NCI-H1048 (cell line): ENCODE measurements at regions not wholly inside any gene's neighbourhood (a gene's known extent, or its start where the extent isn't known, plus 50 kb on each side); places are given as distances from the start of the nearest gene placed in this dataset.
"Not testable (repeated sequence)": the region's sequence is repeated elsewhere in the genome, so short reads cannot be mapped to it uniquely, and the experiment has no call there.

ENCODE experiments used
- DNase-seq: peaks from one replicate; lab custom pipeline; 2025; lab: John Stamatoyannopoulos, UW

DNA sequence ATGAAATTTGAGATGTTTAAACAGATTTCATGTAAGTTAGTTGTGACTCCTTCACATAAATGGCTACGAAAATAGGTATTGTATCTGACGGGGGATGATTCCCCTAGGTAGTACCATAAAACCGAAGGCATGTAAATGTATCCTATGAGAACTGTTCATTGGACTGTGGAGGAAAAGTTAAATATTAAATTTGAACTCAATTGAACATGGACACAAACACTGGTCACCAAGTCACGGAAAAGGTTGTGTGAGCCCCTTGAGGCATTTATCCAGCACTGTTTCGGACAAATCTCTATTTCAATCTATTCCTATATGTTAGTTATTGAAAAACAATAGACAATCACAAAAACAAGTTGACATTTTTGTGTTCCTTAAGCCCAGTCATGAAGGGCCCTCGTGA lies 1014.3 kb upstream of the NOVA1 start:
- DNase-seq = no peak

DNA sequence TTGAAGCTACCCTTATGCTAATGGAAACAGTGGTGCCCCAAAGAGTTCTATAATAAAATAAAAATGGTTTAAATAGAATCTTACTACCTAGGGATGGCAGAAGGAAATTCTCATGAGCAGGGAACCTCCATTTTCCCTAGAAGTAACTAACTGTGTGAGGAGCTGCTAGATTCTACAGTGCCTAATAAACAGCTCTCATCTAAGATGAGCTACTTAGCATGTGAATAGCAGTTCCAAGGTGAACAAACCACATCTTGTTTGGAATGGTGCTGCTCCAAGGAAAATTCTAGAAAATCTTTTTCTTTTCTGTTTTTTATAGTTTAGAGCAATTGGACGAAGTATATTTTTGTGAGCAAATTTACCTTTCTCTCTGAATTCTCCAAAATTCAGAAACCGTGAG lies 1015.3 kb upstream of the NOVA1 start:
- DNase-seq = no peak

DNA sequence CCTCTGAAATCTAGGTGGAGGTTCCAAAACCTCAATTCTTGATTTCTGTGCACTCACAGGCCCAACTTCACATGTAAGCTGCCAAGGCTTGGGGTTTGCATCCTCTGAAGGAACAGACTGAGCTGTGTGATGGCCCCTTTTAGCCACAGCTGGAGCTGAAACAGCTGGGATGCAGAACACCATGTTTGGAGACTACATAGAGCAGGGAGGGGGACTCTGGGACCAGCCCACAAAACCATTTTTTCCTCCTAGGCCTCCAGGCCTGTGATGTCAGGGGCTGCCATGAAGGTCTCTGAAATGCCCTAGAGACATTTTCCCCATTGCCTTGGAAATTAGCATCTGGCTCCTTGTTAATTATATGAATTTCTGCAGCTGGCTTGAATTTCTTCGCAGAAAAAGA lies 1025.9 kb upstream of the NOVA1 start:
- no peak for DNase-seq

DNA sequence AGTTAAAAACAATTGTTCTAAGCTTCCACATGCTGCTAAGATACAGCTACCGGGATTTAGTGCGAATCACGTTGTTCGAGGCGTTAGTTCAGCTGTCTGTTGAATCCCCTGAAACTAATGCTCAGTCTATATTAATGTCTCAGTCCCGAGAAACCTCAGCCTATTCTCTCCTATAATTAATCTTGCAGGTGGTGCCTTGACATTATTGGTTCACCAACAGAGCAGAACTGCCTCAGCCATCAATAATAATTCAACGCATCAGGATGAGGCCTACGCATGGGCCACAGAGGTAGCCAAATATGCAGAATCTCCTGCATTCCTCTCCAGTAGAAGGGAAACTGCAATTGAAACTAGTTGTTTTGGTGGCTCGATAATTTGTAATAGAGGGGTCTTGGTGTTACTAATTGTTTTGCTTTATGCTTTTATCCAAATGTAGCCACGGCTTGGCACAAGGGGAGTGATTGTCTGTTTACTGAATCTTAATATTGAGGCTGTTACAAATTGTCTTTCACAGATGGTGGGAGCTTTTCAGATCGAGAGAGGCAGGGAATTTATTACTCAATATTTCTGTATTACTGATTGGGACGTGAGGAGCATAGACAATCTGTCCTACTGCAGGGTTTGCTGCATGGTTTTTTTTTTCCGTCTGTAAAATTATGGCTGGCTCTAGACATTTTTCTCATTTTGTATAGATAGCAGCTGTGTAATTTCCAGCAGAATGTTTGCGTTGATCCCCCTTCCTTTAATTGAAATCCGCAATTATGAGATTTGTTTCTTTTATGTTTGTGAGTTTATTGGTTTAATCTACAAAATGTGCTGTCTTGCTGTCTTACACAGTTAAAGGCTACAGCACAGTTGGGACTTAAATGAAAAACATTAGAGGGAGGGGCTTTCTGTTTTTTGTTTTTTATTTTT lies 1036.5 kb upstream of the NOVA1 start:
- no peak for DNase-seq

DNA sequence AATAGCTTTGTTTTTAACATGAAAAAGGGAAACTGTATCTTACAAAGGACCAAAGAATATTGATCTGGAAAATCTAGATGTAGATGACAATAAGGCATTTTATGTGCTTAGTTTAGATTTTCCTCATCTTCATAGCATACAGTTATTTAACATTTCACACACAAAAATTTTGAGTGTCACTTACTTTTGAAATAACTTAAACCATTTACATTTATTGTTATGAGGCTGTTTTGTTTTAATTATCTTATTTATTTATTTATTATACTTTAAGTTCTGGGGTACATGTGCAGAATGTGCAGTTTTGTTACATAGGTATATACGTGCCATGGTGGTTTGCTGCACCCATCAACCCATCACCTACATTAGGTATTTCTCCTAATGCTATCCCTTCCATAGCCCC lies 1042.9 kb upstream of the NOVA1 start:
- not testable (repeated sequence) for DNase-seq

DNA sequence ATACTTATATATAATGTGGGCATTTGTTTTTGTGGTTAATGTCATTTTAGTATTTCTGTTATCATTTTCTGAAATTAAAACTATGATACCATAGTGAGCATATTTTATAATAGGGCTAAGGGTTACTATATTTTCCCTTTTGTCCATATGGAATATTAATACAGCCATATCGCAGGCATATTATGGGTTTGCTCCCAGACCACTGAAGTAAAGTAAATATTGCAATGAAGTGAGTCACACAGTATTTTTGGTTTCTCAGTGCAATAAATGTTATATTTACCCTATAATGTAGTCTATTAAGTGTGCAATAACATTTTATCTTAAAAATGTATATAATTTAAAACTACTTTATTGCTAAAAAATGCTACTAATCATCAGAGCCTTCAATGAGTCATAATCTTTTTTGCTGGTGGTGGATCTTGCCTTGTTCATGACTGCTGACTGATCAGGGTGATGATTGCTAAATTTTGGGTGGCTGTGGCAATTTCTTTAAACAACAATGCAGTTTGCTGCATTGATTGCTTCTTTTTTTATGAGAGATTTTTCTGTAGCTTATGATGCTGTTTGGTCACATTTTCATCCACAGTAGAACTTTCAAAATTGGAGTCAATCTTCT lies 1044.5 kb upstream of the NOVA1 start:
- no peak for DNase-seq

DNA sequence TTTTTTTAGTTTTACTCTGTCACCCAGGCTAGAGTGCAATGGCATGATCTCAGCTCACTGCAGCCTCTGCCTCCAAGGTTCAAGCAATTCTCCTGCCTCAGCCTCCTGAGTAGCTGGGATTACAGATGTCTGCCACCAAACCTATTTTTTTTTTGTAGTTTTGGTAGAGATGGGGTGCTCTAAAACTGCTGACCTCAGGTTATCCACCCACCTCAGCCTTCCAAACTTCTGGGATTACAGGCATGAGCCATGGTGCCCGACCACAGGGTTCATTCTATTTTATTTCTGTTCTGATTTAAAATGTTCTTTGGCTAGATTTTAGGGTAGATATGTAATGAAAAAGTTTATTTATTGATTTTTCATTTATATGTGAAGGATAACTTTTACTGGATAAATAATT lies 1062.8 kb upstream of the NOVA1 start:
- DNase-seq = no peak

DNA sequence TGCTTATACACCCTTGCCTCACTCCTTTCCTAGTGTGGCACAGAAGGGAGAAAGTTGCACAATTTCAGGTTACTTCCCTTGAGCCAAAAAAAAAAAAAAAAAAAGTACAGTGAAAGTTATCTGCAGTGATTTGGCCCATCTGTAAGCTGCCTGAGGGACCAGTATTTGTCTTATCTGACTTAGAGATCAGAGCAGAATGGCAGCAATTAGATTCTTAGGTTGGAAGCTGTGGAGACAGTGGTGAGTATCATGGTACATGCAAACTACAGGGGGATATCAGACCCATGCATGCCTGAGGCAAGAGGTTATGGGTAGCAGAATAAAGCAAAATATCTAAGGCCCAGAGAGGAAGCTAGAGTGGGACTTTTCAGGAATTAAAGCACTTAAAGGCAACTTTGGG lies 1070.7 kb upstream of the NOVA1 start:
- DNase-seq = no peak

DNA sequence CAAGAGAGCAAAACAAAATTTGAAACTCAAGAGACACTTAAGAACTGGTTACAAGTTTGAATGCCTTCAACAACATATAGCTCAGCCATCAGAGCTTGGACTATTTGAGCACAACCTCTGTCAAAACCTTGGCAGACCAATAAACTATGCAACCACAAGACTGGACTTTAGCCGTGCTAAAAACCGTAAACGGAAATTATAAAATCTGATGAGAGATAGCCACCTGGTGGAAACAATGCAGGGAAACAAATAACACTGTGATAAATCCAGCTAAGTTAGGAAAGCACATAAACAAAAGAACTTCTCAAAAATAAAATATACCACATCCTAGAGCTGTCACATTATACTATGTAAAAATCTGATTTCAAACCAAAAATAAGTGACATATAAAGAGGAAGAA lies 1074.2 kb upstream of the NOVA1 start:
- DNase-seq = no peak

DNA sequence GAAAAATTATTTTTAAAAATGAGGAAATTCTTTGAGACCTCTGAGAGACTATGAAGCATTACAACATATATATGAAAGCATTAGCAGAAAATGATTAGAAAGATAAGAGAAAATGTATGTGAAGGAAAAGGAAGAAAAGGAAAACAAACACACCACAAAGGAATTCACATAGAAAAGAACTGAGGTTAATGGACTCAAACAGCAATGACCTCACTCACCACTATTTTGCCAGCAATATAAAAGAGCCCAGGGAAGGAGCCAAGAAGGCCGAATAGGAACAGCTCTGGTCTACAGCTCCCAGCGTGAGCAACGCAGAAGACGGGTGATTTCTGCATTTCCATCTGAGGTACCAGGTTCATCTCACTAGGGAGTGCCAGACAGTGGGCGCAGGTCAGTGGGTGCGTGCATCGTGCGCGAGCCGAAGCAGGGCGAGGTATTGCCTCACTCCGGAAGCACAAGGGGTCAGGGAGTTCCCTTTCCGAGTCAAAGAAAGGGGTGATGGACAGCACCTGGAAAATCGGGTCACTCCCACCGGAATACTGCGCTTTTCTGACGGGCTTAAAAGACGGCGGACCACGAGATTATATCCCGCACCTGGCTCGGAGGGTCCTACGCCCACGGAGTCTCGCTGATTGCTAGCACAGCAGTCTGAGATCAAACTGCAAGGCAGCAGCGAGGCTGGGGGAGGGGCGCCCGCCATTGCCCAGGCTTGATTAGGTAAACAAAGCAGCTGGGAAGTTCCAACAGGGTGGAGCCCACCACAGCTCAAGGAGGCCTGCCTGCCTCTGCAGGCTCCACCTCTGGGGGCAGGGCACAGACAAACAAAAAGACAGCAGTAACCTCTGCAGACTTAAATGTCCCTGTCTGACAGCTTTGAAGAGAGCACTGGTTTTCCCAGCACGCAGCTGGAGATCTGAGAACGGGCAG lies 1075.2 kb upstream of the NOVA1 start:
- not testable (repeated sequence) for DNase-seq

DNA sequence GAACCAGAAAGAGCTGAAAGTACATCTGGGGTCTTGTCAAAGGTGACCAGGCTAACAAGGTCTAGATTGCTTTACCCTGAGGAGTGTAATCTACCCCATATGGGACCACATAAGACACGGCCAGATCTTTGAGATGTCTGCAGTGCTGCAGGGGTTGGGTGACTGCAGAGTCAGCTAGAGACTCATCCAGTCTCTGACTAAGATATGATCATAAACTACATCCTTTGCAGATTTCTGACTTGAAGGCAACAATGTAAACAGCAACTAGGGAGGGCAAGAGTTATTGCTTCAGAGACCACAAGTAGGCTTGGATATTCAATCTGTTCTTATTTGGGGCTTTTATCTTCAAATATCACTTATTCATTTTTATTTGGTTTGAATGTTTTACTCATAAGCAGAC lies 1080.5 kb upstream of the FOXG1 start:
- DNase-seq = no peak

DNA sequence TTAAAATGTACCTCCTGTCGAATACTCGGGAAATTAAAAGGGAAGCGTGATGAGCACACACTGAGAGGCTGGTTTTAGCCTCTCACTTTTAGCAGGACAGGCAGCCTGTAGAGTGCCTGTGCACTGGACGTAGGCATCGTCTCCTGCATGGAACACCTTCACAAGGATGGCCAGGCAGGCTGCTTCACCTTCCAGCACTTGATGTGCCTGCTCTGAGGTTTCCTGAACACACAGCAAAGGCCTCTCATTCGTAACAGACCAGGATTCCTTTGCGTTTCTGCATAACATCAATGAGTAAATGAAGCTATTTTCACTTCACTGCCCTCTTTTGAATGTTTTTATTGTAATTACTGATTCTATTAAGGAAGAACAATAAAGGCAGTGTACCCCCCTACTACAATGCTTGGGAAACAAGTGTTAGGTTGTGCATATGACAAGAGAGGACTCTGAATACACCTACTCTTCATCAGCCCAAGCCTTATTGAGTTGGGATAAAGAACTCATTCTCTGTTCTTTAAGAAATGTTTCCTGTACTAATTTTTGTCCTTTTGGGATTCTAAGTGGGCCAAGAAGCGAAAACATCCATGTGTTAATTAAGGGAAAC lies 1077.6 kb upstream of the FOXG1 start:
- no peak for DNase-seq

DNA sequence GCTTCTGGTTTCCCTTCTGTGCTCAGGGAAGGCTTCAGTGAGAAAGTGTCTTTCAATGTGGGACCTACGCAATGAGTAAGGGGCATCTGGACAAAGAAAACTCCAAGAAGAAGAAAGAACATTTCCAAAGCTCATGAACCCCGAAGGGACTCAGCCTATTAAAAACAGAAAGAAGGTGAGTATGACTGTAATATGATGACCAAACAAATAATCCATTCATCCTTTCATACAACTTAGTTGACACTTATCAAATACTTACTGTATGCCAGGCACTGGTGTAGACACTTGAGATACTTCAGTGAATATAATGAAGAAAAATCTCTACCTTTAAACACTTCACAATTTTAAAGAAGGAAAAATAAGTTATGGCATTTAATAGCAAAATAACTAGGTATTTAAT lies 1054.2 kb upstream of the FOXG1 start:
- DNase-seq = no peak

DNA sequence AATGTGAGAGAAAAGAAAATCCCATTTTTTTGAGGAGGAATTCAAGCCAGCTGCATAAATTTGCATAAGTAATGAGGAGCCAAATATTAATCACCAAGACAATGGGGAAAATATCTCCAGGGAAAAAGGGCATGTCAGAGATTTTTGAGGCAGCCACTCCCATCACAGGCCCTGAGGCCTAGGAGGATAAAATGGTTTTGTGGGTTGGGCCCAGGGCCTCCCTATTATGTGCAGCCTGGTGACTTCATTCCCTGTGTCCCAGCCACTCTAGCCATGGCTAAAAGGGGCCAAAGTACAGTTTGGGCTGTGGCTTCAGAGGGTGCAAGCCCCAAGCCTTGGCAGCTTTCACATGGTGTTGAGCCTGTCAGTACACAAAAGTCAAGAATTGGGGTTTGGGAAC lies 1051.0 kb upstream of the FOXG1 start:
- no peak for DNase-seq

DNA sequence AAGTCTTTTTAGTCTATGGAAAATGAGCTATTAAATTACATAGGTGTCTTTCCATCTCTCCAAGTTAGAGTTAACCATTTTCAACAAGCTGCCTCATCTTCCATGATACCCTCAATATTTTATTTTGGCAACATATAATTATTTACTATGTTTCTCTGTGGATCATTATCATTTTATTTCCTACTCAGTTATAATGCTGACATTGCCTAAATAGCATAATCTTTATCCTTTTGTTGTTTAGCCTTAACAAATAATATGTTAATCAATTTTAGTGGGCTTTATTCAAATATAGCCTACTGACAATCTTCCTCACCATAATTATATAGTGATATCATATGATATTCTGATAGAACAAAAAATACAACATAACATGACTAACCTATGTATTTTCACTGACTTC lies 1044.8 kb upstream of the FOXG1 start:
- no peak for DNase-seq

DNA sequence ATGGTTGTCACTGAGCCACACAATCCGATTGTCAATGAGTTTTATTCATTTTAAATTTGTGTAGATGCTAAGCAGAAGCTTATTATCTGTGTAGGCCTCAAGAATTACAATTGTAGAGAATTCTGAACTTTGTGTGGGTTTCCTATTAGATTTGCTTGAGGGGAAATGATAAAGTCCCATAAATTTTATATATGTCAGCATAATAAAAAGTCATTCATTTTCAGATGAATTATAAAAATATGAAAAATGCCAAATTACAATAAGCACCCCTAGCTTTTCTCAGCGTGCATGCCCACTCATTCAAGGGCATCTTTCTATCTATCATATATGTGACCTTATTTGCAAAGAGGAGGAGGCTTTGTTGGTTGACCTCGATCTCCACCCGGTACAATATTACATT lies 1041.1 kb upstream of the FOXG1 start:
- no peak for DNase-seq

DNA sequence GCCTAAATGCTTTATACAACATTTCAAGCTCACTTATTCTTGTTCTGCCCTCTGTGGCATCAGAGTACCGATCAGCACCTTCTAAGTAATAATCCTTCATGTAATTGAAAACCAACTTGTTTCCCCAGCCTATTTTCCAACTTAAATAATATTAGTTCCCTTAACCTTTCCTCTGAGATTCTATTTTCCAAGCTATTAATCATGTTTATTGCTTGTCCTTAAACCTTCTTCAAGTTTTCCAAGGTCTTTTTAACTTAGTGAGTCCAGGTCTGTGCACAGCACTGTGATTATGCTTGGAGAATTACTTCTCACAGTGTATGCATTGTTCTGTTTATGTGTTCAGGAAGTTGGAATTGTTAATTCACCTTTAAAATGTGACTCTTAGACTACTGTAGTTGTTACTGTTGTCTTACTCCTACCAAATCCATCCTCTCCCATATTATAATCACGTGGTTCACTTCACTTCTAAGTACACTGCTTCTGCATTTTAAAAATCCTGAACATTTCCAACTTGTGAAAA lies 1039.3 kb upstream of the FOXG1 start:
- no peak for DNase-seq

DNA sequence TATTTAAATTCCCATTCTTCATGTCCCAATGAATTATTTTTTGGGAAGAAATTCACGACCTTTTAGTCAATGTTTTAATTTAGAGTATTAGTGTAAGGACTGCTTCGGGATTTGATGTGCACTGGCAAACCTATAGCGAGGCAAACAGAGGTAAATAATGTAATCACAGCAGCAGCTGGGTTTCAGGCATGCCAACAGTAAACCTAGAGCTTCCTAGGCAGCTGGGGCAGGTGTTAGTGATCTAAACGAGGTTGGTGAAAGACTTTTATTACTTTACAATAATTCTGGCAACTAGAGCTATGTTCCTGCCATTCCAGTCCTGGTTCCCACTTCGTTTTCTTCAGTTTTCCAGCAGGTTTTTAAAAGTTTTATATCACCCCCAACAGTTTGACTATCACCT lies 1036.4 kb upstream of the FOXG1 start:
- no peak for DNase-seq

DNA sequence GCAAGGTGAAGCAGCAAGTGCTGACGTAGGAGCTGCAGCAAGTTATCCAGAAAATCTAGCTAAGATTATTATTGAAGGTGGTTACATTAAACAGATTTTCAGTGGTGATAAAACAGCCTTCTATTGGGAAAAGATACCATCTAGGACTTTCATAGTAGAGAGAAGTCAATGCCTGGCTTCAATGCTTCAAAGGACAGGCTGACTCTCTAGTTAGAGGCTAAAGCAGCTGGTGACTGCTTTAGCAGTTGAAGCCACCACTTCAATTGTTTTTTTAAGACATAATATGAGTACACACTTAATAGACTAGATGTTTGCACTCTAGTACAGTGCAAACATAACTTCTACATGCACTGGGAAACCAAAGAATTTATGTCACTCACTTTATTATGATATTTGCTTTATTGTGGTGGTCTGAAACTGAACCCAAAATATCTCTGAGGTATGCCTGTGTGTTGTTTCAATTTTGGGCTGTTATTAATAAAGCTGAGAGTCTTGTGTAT lies 1026.9 kb upstream of the FOXG1 start:
- no peak for DNase-seq

DNA sequence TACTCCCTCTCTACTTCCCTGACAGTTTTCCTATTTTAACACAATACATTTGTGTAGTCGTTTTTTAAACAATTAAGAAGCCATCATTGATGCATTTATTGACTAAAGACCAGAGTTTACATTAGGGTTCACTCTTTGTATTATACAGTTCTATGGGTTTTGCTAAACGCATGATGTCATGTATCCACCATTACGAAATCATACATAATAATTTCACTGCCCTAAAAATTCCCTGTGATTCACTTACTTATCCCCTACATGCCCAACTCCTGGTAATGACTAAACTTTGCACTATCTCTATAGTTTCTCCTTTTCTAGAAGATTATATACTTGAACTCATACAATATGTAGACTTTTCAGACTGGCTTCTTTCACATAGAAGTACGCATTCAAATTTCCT lies 1016.5 kb upstream of the FOXG1 start:
- no peak for DNase-seq

DNA sequence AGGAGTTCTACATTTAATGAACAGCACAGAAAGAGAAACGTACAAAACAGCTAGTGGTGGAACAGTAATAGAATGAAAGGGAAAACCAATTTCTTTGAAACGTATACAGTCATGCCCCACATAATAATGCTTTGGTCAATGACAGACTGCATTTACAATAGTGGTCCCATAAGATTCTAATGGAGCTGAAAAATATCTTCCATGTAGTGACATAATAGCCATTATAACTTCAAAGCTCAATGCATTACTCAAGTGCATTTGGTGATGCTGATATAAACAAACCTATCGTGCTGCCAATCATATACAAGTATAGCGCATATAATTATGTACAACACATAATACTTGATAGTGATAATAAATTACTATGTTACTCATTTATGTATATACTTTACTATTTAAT lies 1008.9 kb upstream of the FOXG1 start:
- not testable (repeated sequence) for DNase-seq

DNA sequence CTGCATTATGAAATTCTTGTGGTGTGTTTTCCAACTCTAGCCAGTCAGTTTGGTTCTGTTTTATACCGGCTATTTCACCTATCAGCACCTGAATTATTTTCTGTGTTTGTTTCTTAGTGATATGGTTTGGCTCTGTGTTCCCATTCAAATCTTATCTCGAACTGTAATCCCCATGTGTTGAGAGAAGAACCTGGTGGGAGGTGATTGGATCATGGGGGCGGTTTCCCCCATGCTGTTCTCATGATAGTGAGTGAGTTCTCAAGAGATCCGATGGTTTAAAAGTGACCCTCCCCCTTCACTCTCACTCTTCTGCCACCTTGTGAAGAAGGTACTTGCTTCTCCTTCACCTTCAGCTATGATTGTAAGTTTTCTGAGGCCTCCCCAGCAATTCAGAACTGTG lies 1006.2 kb upstream of the FOXG1 start:
- DNase-seq = not testable (repeated sequence)
